Renal cortical epithelial cell (primary cell): ENCODE measurements at regions not wholly inside any gene's neighbourhood (a gene's known extent, or its start where the extent isn't known, plus 50 kb on each side); places are given as distances from the start of the nearest gene placed in this dataset.
"Not testable (repeated sequence)": the region's sequence is repeated elsewhere in the genome, so short reads cannot be mapped to it uniquely, and the experiment has no call there.

ENCODE experiments used
- DNase-seq: peaks from one replicate; pipeline ENCODE4 v3.0.0-alpha.2; 2011; ENCODE audit warnings: low read depth

DNA sequence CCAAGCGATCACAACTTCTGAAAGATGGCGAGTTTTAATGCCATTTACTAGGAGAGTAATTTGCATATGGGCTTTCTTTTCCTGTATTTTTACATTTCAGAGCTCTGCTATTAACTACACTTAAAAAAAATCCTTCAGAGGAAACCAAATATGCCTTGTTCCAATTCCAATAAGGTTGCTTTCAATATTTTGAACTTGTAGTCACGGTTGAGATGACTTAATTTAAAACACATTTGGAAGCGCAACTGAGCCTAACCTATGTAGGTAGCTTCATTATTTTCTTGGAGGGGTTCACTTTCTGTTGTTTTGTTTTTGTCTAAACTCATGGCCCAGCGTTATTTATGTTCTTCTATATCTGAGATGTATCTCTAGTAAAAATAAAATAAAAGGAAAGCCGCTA, 93.4 kb downstream of the BLID start:
- DNase-seq: no peak

DNA sequence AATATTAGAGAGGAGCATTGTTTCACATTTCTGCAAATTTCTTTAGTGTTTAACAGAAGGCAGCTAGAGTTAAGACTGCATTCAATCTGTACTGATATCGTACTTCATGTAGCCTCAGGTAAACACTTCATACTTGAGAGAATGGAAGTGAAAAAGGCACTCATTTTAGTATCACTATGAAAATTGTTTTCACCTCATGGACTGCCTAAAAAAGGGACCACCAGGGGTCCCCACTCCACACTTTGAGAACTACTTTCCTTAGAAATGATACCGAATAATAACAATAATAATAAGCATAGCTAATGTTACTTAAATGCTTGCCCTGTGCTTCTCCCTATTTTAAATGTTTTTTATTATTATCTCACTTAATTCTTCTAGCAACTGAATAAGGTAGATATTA, 95.1 kb downstream of the BLID start:
- no peak for DNase-seq

DNA sequence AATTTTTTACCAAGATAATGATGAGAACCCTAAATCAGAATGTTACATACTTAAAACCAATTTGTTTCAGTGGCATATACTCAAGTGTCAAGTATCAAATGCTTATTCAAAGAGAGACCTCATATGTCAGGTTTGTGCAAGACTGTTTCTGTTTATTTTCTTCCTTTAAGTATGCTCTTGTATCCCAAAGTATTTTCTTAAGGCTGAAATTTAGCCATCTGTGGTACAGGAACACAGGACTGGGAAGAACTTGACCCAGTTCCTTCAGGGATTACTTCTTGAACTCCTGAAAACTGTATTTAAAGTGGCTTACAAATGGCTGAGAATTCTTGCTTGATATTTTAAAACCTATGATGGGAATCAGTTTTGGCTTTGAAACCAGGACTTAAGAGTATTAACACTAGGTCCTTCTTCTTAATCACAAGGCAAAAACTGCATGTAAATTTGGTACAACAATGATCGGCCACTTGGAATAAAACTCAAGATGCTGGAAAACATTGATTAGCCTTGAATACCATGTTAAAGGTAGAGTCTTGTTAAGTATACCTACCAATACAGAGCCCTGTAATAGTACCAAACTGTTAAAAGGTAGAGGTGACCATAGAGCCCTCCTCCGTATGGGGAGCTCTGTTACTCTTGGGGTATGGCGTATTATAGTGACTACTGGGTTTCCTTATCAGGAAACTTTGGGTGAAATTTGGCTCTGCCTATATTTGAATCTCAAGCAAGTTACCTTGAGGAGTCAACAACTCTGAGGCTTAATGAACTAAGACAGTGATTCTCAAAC, 95.9 kb downstream of the BLID start:
- no peak for DNase-seq

DNA sequence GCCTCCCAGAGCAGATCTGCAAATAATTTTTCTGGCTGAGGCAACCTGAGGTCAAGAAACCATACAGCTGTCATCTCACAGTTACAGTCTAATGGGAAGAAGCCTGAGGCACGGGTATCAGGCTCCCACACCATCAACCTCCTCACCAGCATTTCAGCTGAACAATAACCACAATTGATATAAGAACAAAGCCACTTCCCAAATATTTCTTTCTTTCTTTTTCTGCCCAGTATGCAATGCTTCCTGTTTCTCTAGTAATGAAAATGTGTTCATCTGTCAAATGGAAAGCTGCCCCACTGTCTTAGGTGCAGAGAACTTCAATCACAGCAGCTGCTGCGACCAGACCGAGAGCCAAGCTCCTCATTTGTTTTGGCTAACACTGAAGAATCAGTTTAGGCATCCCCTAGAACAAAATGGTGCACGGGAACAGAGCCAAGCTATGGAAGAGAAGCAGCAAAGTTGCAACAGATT, 108.4 kb downstream of the BLID start:
- no peak for DNase-seq

DNA sequence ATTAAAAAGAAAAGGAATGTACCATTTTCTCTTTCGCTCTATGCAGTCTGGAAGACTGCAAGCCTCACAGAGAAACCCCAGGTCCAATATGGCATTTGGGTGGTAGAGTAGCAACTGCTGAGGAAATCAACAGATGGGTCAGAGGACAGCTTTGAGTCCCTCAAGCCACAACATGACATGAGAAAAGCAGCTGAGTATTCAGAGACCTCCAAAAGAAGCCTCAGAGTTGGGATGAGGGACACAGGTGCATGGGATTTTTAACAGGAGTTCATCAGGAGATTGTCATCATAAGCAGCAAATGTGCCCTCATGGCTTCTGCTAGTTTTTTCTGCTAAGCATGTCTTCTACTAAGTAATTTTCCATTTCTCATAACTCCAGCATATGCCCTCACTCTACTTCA, 111.6 kb downstream of the BLID start:
- no peak for DNase-seq

DNA sequence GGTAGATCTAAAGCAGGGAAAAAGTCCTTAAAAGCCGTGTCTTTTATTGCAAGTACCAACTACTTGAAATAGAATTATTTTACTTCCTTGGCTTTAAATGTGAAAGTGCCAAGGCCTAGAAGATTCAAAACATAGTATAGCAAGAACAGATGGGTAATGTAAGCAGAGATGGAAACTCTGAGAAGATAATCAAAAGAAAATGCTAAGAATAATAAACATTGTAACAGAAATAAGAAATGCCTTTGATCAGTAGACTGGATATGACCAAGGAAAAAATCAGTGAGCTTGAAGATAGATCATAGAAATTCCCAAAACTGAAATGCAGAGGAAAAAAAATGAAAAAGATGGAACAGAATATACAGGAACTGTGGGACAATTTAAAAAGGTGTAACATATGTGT, 113.1 kb downstream of the BLID start:
- no peak for DNase-seq

DNA sequence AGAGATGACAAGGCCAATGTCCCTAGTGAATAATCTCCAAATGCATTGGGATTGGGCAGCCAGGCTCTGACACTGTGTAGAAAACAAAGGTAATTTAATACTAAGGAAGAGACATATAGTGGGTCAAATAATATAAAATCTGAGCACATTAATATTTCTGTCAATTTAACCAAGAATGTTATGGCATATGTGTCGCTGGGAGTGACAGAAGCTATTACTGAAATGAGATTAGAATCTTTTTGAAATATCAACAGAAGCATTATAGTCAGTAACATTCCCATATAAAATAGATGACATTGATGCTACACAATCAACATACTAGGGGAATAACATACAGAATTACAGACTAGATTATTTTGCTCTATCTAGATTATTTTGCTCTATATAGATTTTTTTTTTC, 114.0 kb downstream of the BLID start:
- no peak for DNase-seq

DNA sequence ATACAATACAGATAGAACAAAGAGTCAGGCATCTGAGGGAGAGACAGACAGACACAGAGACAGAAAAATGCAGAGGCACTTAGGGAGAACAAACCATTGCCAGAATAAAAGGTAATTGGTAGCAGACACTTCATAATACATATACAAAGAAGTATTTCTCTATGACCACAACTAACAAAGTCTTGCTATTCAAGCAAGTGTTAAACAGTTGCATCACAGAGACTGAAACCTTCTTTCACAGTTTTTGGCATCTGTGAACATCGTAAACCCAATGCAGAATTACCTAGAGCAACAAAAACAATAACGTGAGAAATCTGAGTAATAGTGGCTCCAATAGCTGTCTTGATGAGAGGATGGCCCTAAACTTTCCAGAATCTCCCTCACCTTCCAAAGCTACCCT, 116.4 kb downstream of the BLID start:
- no peak for DNase-seq

DNA sequence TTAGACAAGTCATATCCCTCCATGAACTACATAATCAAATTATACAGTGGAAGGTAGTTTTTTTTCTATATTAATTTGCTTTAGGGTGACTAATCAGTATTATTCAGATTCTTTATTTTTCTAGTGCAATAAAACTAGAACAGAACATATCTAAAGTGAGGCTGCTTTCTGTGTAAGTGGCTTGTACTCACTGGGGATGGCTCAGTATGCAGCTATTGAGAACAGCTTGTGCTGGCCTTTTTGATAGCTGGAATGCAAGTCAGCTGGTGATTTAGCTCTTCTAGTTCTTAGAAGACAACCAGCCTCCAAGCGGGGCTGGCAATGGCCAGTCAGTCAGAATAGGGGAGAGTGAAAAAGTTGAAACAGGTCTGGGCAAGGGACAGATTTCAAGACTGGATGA, 119.4 kb downstream of the BLID start:
- no peak for DNase-seq

DNA sequence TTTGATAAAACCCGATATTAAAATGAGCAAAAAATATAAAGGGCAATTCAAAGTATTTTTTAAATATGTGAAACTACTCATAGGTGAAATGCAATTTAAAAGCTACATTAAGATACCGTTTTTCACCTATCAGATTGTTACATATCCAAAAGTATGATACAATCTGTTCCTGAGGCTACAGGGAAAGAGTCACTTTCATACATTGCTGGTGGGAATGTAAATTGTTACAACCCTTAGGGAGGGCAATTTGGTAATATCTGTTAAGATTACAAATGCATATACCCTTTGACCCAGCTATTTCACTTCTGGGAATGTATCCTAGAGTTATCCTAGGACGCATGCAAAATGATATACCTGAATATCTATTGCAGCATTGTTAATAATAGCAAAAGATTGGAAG, 132.1 kb downstream of the BLID start:
- DNase-seq: no peak

DNA sequence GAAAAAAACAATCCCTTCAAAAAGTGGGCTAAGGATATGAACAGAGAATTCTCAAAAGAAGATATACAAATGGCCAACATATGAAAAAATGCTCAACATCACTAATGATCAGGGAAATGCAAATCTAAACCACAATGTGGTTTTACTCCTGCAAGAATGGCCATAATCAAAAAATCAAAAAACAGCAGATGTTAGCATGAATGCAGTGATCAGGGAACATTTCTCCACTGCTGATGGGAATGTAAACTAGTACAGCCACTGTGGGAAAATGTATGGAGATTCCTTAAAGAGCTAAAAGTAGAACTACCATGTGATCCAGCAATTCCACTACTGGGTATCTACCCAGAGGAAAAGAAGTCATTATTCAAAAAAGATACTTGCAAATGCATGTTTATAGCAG, 138.1 kb downstream of the BLID start:
- not testable (repeated sequence) for DNase-seq

DNA sequence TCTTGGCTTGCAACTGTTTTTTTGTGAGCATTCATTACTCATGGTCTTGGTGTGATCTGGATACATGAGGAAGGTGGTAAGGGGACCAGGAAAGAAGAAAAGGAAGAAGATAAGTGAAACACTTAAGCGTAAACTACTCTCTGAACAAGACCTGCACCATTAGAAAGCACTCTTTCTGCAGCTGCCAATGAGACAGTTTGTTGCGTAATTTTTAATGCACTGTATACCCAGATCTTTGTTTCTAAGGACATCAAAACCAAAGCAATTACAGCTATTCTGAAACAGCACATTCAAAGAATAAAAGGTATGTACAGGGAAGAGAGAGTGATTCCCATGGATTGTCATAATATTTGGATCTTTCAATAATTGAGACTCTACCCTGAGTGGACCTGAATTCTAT, 147.4 kb downstream of the BLID start:
- peak; percentile 3 for DNase-seq

DNA sequence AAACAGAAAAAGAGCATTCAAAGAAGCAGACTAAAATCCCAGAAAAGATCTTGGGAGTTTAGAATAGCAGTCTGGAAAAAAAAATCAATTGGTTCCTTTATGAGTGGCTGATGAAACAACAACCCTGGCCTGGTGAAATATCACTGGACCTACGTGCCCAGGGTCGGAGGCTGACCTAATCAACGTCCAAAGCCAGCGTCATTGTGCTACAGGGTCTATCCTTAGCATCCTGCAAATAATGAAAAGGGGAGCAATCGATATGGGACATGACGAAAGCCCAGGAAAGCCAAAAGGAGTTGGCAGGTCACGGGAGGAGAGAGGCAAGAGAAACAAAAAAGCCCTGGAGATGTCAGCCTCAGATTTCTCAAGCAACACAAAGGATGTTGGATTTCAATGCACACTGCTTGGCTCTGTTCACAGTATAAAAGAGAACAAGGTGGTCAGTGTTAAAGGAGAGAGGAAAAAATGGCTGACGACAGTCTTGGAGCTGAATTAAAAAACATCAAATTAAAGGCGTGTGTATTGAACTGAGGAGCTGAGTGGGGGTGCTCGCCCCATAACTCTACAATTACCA, 148.8 kb downstream of the BLID start:
- no peak for DNase-seq

DNA sequence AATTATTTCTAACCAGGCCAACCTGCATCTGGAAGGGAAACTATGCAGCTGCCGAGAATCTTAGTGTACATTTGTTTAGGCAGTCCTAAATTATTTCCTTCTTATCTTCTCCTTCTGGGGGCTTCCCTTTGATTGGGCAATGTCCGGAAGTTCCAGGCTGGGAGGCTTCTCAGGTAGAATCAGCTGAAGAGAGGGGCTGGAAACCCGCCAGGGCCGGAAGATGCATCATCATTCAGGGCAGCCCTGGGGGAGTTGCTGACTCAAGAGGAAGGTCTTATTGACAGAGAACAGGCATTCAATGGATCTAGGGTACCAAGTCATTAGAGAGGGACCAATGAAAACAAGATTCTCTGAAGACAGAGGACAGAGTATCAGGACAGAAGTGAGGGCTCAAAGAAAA, 150.7 kb downstream of the BLID start:
- DNase-seq: peak; percentile 3

DNA sequence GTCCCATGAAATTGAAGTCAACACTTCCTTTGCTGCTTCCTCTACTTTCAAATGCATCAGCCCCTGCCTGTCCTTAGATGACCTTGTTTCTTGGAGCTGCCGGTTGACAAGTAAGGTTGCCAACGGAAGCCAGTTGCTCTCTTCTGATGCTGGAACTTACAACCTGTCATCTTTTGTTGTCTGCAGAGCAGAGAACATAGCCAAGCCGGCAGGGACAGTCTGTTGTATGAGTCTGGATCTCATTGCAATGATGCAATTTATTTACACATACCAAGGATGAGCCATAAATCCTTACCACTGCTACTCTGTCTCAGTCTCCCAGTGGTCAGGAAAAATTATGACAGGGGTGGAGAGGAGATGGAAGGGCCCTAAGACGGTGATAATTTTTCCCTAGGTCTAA, 151.4 kb downstream of the BLID start:
- peak; percentile 0 for DNase-seq

DNA sequence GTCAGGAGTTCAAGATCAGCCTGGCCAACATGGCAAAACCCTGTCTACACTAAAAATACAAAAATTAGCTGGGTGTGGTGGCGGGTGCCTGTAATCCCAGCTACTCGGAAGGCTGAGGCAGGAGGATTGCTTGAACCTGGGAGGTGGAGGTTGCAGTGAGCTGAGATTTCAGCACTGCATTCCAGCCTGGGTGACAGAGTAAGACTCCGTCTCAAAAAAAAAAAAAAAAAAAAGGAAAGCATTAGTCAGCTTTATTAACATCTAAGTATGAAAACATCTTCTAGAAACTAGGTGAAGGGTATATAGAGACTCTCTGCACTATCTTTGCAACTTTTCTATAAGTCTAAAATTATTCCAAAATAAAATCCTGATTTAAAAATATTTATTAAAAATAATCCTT, 152.2 kb downstream of the BLID start:
- not testable (repeated sequence) for DNase-seq

DNA sequence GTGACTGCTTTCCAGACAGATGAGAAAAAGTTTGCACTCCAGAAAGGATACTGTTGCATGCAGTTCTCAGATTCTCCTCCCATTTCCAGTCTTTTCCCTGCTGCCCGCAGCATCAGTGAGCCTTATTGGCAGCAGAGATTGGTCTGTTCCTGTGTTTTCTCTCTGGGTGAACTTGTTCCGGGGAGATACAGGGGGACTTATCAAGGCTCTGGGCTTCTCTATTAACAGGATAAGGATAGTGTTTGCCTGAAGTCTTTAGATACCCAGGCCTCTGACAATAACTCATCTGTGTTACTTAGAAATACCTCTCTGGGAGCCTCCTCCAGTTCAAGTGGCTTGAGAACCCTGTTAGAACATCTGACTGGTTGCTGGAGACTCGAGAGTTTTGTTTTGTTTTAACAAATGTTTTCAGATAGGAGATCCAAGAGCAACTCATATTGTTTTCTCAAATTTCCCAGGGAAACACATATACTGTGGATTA, 154.7 kb downstream of the BLID start:
- no peak for DNase-seq

DNA sequence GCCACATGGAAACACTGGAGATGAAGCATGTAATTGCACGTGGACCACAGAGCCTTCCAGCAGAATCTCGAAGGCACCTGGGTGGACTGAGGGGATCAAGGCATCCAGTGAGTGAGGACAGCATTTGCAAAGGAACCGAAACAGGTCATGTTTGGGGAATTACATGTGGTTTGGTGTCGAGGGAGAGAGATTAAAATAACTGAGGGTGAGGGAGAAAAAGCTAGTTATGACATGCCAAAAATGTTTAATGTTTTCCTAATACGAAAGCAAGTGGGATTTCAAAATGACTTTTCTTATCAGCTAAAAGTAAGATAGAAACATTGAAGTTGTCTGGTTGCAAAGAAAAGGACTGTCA, 157.1 kb downstream of the BLID start:
- no peak for DNase-seq

DNA sequence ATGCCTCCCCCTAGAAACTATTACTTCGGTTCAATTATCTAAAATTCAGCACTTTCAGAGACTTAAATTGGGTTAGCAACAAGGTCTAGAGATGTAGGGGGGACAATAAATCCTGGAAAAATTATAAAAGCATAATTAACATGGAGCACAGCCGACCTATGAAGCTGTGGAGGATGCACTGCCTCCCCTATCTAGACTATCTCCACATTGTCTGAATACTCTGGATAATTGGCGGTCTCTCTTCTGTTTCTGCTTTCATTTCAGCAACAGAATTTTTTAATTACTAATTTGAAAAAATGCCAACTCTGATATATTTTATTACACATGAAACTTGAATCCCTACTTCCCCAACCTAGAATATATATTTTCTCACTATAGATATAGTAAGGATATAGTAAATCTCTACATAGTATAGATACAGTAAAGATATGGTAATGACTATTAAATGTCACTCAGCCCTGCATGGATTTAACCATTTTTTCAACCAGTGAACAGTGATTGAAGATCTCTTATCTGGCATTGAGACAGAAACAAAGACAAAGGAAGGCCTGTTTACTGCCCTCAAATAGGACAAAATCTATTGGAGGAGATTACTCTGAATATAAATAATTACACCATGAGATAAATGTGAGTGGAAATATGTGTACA, 157.6 kb downstream of the BLID start:
- no peak for DNase-seq

DNA sequence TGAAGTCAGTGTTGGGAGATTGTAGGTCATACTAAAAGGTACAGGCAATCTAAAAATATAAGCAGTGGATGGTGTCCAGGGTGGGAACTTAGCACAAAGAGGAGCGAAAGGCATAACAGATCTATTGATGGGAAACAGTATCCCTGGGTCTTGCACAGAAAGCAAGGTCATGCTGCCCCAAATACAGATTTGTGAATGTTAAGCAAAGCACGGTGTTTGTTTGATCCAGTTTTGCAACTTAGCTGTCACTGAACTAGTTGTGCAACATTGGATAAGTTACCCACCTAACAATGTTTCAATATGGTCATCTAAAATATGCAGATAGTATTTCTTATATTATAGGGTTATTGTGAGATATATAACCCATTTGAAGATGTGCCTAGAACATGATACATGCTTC, 162.9 kb downstream of the BLID start:
- no peak for DNase-seq

DNA sequence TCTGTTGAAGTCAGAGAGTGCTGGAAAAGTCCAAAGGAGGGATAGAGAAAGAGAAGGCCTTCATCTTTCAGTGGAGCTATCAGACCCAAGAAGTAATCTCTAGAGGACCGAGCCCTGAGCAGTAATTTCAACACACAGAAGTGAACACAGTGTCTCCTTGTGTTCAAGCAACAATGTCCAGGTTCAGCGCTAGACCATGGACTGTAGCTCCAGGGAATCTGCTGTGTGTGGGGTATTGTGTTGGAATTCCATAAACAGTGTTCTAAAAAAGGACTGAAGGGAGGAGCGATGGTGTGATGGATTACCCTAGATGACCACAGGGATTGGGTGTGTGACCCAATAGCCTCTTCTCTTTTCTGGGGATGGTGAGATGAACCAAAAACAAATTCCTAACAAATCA, 165.9 kb downstream of the BLID start:
- no peak for DNase-seq

DNA sequence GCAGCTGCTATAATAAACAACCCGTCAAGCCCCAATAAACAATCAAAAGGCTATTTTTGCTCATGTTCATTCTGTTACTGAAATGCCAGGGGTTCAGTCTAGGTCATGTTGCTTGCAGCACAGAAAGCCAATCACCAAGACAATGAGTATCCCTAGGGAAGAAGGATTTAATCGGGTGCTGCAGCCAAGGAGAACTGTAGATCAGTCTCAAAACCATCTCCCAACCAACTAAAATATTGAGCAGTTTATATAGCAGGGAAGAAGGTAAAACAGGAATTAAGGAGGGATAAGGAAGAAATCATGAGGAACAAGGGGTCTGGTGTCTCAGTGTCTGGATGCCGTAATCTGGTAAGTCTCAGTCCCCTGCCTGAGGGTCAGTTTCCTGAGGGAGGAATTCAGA, 169.5 kb downstream of the BLID start:
- no peak for DNase-seq

DNA sequence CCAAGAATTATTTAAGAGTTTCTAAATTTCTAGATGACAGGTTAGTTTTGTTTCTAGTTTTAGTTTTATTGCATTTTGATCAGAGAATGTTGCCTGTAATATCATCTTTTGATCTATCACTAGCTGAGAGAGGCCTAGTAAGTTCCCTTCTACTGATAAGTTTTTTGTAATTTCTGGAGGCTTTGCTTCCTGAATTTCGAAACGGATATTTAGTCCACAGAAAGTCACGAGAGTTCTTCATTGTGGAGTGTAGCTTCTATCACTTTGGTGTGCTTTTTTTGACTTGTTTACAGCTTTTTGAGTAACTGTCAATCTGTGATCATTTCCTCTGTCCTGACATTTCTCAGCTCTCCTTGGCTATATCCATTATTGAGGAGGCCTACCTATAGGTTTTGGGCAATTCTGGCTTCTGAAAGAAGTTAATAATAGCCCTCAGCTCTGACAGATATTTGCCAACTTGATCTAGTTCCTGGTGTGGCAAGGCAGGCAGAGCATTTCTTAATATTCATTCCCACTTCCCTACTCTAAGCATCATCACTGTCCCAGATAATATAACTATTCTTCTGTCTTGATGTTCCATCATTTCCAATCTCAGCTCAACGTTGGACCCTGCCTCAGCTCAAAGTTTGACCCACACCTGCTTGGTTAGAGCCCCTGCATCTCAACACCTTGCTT, 171.3 kb downstream of the BLID start:
- no peak for DNase-seq
